ENCODE measurements at regions not wholly inside any gene's neighbourhood (a gene's known extent, or its start where the extent isn't known, plus 50 kb on each side); places are given as distances from the start of the nearest gene placed in this dataset.

GRCh38 chr16:17633181-17633951 is 162.6 kb upstream of the XYLT1 start:
- no peak for DNase-seq

GRCh38 chr16:17632667-17633066 is 161.9 kb upstream of the XYLT1 start:
- DNase-seq = no peak

GRCh38 chr16:17629936-17630335 is 159.2 kb upstream of the XYLT1 start:
- DNase-seq = no peak

- no peak for DNase-seq
Measured at GRCh38 chr16:17628983-17629382, 158.2 kb upstream of the XYLT1 start.

- DNase-seq = no peak
Measured at GRCh38 chr16:17622366-17622765, 151.6 kb upstream of the XYLT1 start.

- no peak for DNase-seq
Measured at GRCh38 chr16:17619261-17619660, 148.5 kb upstream of the XYLT1 start.

GRCh38 chr16:17617021-17617552 is 146.3 kb upstream of the XYLT1 start:
- DNase-seq = no peak

- DNase-seq = no peak
Measured at GRCh38 chr16:17612336-17612735, 141.6 kb upstream of the XYLT1 start.

GRCh38 chr16:17607609-17608008 is 136.8 kb upstream of the XYLT1 start:
- DNase-seq = no peak

- DNase-seq = no peak
Measured at GRCh38 chr16:17607075-17607509, 136.3 kb upstream of the XYLT1 start.

GRCh38 chr16:17606460-17606859 is 135.7 kb upstream of the XYLT1 start:
- DNase-seq = no peak

GRCh38 chr16:17605784-17606183 is 135.0 kb upstream of the XYLT1 start:
- DNase-seq = no peak

- no peak for DNase-seq
Measured at GRCh38 chr16:17603626-17604025, 132.9 kb upstream of the XYLT1 start.

GRCh38 chr16:17602678-17603077 is 131.9 kb upstream of the XYLT1 start:
- DNase-seq = no peak

GRCh38 chr16:17598968-17599367 is 128.2 kb upstream of the XYLT1 start:
- no peak for DNase-seq

- DNase-seq = no peak
Measured at GRCh38 chr16:17591655-17592405, 121.1 kb upstream of the XYLT1 start.

GRCh38 chr16:17590711-17591654 is 120.2 kb upstream of the XYLT1 start:
- DNase-seq = no peak

- no peak for DNase-seq
Measured at GRCh38 chr16:17589898-17590297, 119.1 kb upstream of the XYLT1 start.

- no peak for DNase-seq
Measured at GRCh38 chr16:17585449-17586074, 114.8 kb upstream of the XYLT1 start.

- peak in 2 of 4 experiments; percentile 12 to 14 for DNase-seq
Measured at GRCh38 chr16:17578981-17579874, 108.5 kb upstream of the XYLT1 start.

GRCh38 chr16:17574256-17574655 is 103.5 kb upstream of the XYLT1 start:
- DNase-seq = no peak

Data from activated naive CD4-positive, alpha-beta T cell (primary cell).